Left forelimb (tissue), 1 donor: ENCODE measurements at regions not wholly inside any gene's neighbourhood (a gene's known extent, or its start where the extent isn't known, plus 50 kb on each side); places are given as distances from the start of the nearest gene placed in this dataset.
"Not testable (repeated sequence)": the region's sequence is repeated elsewhere in the genome, so short reads cannot be mapped to it uniquely, and the experiment has no call there.

Experiments
- DNase-seq: peaks from one replicate; pipeline ENCODE4 v3.0.0-alpha.2; 2018; ENCODE audit warnings: low spot score

GRCh38 chr15:95742836-95743235 is 587.7 kb upstream of the NR2F2 start:
- no peak for DNase-seq

DNA sequence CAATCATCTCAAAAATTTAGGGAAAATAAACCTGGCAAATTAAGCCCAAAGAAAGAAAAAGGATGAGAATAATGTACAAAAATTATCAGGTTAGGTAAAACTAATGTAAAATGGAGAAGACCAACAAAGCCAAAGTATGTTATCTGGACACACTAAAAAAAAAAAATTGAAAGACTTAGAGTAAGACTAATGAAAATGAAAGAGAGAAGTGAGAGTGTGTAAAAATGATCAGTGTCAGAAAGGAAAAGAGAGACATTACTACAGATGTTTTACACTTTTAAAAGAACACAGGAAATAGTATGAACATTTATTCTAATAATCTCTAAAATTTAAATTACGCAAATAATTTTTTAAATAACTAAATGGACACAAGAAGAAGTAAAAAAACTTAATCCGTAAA is 573.3 kb upstream of the NR2F2 start:
- DNase-seq, result no peak

- no peak for DNase-seq
Observed at GRCh38 chr15:95758451-95758850, 572.0 kb upstream of the NR2F2 start.

DNA sequence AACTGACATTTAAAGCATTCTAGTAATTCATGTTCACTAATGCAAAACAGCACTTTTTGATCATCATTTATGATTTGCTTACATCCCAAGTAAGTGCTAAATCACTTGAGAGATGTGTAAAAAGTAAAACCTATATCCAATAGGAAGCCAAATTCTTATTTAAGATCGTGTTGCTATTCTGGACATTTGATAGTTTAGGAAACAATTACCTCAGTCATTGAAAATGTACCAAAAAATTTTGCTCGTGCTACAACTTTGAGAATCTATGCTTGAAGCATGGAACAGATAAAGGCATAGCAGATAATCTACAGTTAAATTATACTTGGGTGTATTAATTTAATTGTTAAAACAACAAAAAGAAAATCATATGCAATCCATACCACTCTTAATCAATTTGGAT is 571.6 kb upstream of the NR2F2 start:
- no peak for DNase-seq

DNA sequence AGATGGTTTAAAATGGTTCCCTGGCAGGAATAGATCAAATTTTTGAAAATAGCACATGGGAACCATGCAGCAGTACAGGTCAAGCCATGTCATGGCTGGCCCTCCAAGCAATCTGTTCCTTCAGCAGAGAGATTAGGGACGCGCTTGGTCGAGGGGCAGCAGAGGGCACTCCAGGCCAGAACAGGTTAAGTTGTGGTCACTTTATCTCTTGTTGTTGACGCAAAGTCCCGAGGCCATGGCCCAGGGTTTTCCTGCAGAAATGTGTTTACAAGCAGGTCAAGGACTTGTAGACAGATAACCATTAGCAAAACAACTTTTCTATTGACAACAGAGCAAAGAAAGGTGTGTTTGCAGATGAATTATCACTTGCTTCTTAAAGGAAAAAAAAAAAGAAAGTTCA is 570.0 kb upstream of the NR2F2 start:
- no peak for DNase-seq

DNA sequence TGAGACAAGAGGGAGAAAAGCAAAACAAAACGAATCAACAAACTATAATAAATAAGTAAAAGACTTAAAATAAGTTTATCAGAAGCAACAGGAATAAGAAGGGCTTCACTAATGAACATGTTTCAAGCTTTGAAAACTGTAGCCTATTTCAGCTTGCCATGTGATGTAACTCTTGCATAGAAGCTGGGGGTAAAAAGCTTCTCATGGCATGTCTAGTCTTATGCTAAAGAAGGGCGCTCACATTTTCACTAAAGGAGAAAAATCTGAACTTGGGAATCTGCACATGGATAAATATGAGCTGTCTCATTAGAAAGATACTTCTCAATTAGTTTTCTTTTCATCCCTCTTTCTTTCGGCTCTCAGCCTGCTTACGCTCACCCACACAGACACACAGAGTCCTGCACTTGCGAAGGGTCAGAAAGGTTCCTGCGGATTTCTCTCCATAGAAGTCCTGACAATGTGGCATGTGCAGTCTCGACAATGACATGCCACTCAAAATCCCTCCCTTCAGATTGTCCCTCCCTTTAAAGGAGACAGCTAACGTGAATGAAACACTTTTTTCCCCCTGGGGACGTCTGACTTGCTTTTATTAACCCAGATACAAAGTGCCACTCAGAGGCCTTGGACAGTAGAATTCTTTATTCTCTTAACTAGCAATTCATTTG is 568.9 kb upstream of the NR2F2 start:
- no peak for DNase-seq

- no peak for DNase-seq
Observed at GRCh38 chr15:95763426-95763825, 567.1 kb upstream of the NR2F2 start.

DNA sequence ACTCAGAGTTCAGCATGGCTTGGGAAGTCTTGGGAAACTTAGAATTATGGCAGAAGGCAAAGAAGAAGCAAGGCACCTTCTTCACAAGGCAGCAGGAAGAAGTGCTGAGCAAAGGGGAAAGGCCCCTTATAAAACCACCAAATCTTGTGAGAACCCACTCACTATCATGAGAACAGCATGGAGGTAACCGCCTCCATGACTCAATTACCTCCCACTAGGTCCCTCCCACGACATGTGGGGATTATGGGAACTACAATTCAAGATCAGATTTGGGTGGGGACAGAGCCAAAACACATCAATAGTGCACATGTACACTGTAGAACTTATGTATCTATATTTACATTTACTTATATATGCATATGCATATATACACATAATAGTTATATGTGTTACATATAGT is 565.3 kb upstream of the NR2F2 start:
- DNase-seq, result no peak

DNA sequence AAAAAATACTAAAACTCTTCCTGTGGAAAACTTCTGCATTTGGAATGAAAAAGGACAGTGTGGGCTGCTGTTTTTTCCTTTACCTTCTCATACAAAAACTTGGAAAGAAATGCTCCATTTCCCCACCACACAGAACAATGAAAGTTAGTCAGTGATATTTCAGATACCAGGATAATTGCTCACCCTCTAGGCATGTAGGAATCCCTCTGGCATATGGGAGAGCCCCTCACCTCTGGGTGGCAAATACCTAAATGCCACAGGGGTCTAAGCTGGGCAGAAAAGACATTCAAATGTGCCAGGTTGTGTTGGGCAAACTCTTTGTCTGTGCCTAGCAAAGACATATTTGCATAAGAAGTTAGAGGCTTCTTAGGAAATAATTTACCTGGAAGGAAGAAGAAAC is 560.3 kb upstream of the NR2F2 start:
- no peak for DNase-seq

DNA sequence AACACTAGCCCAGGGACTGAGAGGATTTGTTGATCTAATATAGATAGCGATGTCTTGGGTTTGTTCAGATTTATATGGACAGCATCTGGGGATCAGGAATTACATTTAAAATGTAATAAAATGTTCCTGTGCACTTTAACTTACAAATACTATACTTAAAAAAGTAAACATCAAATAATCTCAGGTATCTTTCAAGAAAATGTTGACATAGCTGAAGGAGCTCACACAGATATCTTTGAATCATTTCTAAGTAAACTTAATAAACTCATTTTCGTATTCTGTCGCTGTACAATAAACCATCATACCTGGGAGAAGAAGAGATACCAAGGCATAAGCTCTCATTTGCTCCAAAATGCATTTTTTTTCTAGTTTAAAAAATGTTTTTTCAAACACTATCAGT is 557.5 kb upstream of the NR2F2 start:
- no peak for DNase-seq

DNA sequence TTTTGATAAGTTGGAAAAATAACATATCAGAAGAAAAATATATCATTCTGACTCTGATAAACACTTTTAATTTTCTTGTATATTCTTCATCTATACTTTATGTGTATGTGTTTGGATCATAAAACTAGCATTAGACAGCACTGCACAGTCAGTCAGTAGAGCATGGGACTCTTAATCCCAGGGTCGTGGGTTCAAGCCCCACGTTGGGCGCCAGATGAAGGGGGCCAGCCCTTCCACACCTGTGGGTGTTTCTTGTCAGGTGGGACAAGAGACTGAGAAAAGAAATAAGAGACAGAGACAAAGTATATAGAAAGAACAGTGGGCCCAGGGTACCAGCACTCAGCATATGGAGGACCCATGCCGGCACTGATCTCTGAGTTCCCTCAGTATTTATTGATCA is 546.0 kb upstream of the NR2F2 start:
- no peak for DNase-seq

DNA sequence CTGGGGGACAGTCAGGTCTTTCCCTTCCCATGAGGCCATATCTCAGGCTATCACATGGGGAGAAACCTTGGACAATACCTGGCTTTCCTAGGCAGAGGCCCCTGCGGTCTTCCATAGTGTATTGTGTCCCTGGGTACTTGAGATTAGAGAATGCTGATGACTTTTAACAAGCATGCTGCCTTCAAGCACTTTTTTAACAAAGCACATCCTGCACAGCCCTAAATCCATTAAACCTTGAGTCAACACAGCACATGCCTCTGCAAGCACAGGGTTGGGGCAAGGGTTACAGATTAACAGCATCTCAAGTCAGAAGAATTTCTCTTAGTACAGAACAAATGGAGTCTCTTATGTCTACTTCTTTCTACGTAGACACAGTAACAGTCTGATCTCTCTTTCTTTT is 545.2 kb upstream of the NR2F2 start:
- not testable (repeated sequence) for DNase-seq

DNA sequence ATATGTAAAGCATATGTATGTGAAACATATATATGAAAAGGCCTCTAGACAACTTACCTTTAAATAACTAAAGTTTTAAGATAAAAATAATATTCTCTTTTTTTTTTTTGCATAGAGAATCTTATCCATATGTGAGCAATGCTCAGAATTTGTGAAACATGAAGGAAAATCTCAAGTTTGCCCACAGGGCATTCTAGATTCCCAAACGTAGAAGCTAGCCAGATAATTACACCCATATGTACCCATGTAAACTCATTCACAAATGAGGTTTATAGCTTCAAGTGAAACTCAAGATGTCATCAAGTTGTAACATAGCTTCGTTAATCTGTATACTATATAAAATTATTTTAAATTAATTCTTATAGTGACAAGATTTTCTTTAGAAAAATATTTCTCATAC is 537.3 kb upstream of the NR2F2 start:
- no peak for DNase-seq

DNA sequence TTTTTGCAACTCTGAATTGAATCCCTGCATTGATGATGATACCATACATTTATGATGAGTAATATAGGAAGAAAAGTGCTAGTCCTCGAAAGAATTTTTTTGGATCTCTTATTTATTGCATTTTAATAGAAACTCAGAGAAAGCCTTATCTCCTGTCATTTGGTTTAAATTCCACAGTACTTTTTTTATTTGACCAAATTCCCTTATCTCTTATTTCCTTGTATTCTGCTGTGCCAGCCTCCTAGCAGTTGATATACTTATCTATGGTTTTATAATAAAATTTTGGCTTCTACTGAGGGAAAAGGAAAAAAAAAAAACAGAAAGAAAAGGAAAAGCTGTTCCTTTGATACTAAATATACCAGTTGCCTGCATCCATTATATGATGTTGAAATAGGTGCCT is 535.1 kb upstream of the NR2F2 start:
- DNase-seq, result no peak

DNA sequence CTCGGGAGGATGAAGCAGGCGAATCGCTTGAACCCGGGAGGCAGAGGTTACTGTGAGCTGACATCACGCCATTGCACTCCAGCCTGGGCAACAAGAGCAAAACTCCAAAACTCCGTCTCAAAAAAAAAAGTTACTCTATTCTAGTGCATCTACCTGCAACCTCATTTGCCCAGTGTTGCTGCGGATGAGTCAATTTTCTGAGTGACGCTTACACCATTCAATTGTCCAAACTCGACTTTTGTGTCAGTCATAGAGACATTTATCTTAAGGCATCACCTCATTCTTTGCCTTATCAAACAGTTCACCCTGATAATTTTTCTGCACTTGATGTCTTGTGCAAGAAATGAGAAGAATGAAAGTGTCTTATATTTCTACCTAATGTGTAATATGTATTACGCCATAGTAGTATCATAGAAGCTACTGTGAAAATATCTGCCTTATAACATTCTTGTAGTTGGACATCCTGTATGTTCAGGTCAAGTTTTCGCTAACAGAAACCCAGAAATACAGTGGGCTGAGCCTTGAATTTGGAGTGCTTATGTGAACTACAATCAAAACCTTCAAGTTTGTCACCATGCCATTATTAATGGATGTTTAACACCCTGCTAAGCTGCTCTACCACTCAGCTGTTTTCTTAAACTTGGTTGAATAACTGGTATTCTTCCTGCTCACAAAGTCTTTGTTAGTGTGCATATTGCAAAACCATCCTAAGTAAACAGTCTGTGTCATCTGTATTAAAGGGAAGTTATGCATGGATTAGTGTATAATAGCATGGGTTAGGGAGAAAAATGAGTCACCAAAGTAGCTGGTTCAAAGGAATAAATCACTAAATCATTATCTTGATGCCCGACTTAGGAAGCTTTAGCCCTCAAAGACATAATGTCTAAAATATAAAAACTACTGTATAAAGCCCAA is 531.0 kb upstream of the NR2F2 start:
- DNase-seq, result no peak

DNA sequence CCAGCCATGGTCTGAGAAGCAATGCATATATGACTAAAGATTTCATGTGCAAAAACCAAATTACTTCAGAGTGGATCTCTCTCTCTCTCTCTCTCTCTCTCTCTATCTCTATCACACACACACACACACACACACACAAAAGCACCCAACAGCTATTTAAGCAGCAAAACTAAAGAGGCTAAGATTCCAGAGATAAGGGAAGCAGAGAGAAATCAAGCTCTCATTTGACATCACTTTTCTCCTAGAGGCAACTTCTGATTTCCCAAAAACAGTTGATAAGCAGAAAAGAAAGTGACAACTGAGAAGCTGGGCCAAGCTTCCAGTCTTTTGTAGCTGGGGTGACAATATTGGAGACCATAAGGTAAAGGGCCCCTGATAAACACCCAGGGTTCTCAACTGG is 526.0 kb upstream of the NR2F2 start:
- DNase-seq, result no peak

DNA sequence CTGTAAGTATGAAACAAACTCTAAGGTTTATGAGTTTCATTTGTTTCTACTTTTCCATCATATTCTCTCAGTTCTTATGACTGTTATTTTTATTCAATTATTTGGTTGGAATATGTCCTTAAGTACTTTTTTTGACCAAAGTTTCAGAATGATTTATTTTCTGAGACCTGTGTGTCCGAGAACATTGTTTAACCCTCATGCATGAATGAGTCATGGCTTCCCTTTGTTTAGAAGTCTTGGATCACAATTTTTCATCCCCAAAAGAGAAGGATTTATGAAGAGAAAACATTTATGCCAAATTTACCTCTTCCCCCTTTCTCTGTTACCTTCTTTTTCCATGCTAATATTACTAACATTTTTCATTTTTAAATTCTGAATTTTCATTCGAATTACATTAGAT is 518.0 kb upstream of the NR2F2 start:
- no peak for DNase-seq

GRCh38 chr15:95814908-95815307 is 515.6 kb upstream of the NR2F2 start:
- DNase-seq, result no peak

DNA sequence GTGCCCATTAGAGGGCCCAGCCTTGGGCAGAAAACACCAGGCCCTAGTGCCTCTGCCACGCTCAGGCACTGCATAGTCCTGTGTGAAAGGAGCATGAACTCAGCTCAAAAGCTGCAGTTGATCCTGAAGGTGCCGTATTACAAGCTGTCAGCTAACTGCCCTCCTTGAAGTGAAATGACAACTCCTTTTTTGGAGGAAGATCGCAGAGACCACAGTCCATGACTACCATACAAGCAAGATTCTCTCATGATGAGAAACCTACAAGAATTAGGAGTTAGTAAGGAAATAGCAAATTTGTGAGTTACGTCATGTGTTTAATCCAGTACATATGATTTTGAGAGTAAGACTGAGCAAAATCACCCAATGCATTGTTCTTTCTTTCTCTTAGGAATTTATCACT is 513.9 kb upstream of the NR2F2 start:
- DNase-seq, result no peak

DNA sequence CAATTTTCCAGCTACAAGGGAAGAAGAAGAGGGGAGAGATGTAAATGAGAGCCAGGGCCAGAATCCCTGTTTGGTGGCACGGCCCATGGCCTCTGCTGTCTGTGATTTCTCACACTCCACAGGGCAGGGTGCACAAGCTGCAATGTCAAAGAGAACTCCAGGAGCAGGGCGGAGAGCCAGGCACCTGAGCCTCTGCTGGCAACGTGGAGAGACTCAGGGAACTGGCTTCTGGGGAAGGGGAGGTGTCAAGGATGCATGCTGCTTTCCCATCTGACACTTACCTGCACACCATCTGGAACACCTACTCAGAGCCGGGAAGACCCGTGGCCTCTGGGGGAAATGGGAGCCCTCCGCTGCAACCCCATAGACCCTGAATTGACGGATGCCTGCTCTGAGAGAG is 507.5 kb upstream of the NR2F2 start:
- DNase-seq, result no peak

- DNase-seq, result no peak
Observed at GRCh38 chr15:95825208-95825607, 505.3 kb upstream of the NR2F2 start.

GRCh38 chr15:95825671-95826411 is 504.7 kb upstream of the NR2F2 start:
- DNase-seq, result no peak
